H1 (cell line): ENCODE measurements at regions not wholly inside any gene's neighbourhood (a gene's known extent, or its start where the extent isn't known, plus 50 kb on each side); places are given as distances from the start of the nearest gene placed in this dataset.

Experiments
- CTCF ChIA-PET: fragments of 300-600 bp; sonication (Branson Sonifier 250); formaldehyde crosslinking; loops from one replicate; lab custom pipeline; 2021; ENCODE audit not compliant: partially characterized antibody; lab: Charles Lee
- POLR2A ChIA-PET: fragments of 300-600 bp; sonication (Branson Sonifier 250); formaldehyde crosslinking; loops from one replicate; lab custom pipeline; 2021; ENCODE audit warnings: inconsistent platforms; ENCODE audit not compliant: partially characterized antibody; lab: Charles Lee
- DNase-seq, 2 experiments: peaks; one replicate each; pipeline versions ENCODE4 v3.0.0 to v3.0.0-alpha.2; 2010 to 2022; ENCODE audit warnings: low spot score in 2 of 2, low read depth in 1 of 2, mixed read lengths in 1 of 2
- FAIRE-seq: peaks from 2 replicates; lab custom pipeline; 2011; peaks lifted over from hg19 to GRCh38; lab: Jason Lieb, UNC
- H2AFZ ChIP-seq: 2 replicates; pipeline ENCODE4 v1.8.1; 2012; ENCODE audit warnings: low read length, inconsistent platforms
- H2AK5ac ChIP-seq: 2 replicates; pipeline ENCODE4 v1.6.1; 2013; ENCODE audit warnings: low read depth, low read length
- H2BK120ac ChIP-seq: replicated peaks from 2 replicates; pipeline ENCODE3; 2013; ENCODE audit warnings: low read depth, low read length, inconsistent platforms
- H2BK12ac ChIP-seq: 2 replicates; pipeline ENCODE4 v1.6.1; 2013; ENCODE audit warnings: low read depth, low read length
- H2BK15ac ChIP-seq: 2 replicates; pipeline ENCODE4 v1.6.1; 2013; ENCODE audit warnings: low read length
- H2BK20ac ChIP-seq: 2 replicates; pipeline ENCODE4 v1.6.1; 2013; ENCODE audit warnings: low read length
- H2BK5ac ChIP-seq: 2 replicates; pipeline ENCODE4 v1.6.1; 2013; ENCODE audit warnings: low read depth, low read length
- H3K14ac ChIP-seq: 2 replicates; pipeline ENCODE4 v1.6.1; 2013; ENCODE audit warnings: inconsistent platforms; ENCODE audit not compliant: insufficient read length
- H3K18ac ChIP-seq: 2 replicates; pipeline ENCODE4 v1.6.1; 2013; ENCODE audit warnings: low read length; ENCODE audit errors: extremely low read depth
- H3K23ac ChIP-seq: 2 replicates; pipeline ENCODE4 v1.6.1; 2013; ENCODE audit warnings: inconsistent platforms; ENCODE audit not compliant: insufficient read length
- H3K23me2 ChIP-seq: 2 replicates; pipeline ENCODE4 v1.6.1; 2013; ENCODE audit warnings: low read depth, low read length
- H3K27ac ChIP-seq: 2 replicates; pipeline ENCODE4 v1.6.1; 2011; ENCODE audit warnings: low read depth, low read length, inconsistent platforms
- H3K27me3 ChIP-seq, 4 experiments: replicated peaks in 1 of 4; 1 replicate in 1 of 4; 2 replicates in 3 of 4; pipeline versions ENCODE4 v1.6.1 to v1.8.1; 2011 to 2013; ENCODE audit warnings: low read length in 3 of 4, mild to moderate bottlenecking in 3 of 4, inconsistent platforms in 2 of 4, mixed read lengths in 2 of 4, moderate library complexity in 1 of 4; ENCODE audit not compliant: control insufficient read depth in 3 of 4, insufficient read depth in 3 of 4; ENCODE audit errors: extremely low read depth in 1 of 4
- H3K36me3 ChIP-seq, 4 experiments: 2 replicates each; pipeline versions ENCODE4 v1.6.1 to v1.8.1; 2011 to 2013; ENCODE audit warnings: mild to moderate bottlenecking in 4 of 4, low read length in 3 of 4, moderate library complexity in 2 of 4, control low read depth in 1 of 4, inconsistent platforms in 1 of 4; ENCODE audit not compliant: insufficient read depth in 4 of 4, control insufficient read depth in 2 of 4
- H3K4ac ChIP-seq: replicated peaks from 2 replicates; pipeline ENCODE3; 2013; ENCODE audit warnings: low read length, low read depth, mixed read lengths, inconsistent platforms; ENCODE audit not compliant: insufficient read length
- H3K4me1 ChIP-seq, 4 experiments: replicated peaks in 1 of 4; 1 replicate in 1 of 4; 2 replicates in 3 of 4; pipeline versions ENCODE4 v1.6.1 to v1.8.1; 2011 to 2013; ENCODE audit warnings: low read length in 3 of 4, inconsistent platforms in 2 of 4, mixed read lengths in 1 of 4; ENCODE audit not compliant: insufficient read depth in 4 of 4, control insufficient read depth in 3 of 4
- H3K4me2 ChIP-seq, 2 experiments: 2 replicates each; pipeline versions ENCODE4 v1.6.1 to v1.8.1; 2011 to 2013; ENCODE audit warnings: low read depth in 2 of 2, low read length in 2 of 2, control low read depth in 1 of 2, inconsistent platforms in 1 of 2, mild to moderate bottlenecking in 1 of 2; ENCODE audit not compliant: insufficient read depth in 1 of 2
- H3K4me3 ChIP-seq, 4 experiments: fragments of 200-600, 300-600 bp in 1 of 4; sonication (generic), shearing (Covaris generic), sonication (Bioruptor Twin) in 1 of 4; 2 replicates each; pipeline versions ENCODE4 v1.5.1 to v1.8.1; 2011 to 2016; ENCODE audit warnings: low read length in 4 of 4, low read depth in 3 of 4, control low read depth in 2 of 4, inconsistent platforms in 2 of 4, mild to moderate bottlenecking in 2 of 4, mixed read lengths in 1 of 4, moderate library complexity in 1 of 4; ENCODE audit not compliant: insufficient read depth in 2 of 4; ENCODE audit errors: extremely low read depth in 1 of 4
- H3K56ac ChIP-seq: replicated peaks from 2 replicates; pipeline ENCODE3; 2013; ENCODE audit warnings: low read depth, mild to moderate bottlenecking, mixed read lengths, low read length, inconsistent platforms; ENCODE audit not compliant: insufficient read length
- H3K79me1 ChIP-seq: 2 replicates; pipeline ENCODE4 v1.6.1; 2013; ENCODE audit warnings: low read depth, low read length, control low read depth
- H3K79me2 ChIP-seq, 2 experiments: 2 replicates each; pipeline versions ENCODE4 v1.6.1 to v1.8.1; 2012 to 2013; ENCODE audit warnings: low read length in 2 of 2, mild to moderate bottlenecking in 2 of 2, inconsistent platforms in 1 of 2; ENCODE audit not compliant: insufficient read depth in 2 of 2, control insufficient read depth in 1 of 2
- H3K9ac ChIP-seq, 4 experiments: replicated peaks in 1 of 4; 1 replicate in 1 of 4; 2 replicates in 3 of 4; pipeline versions ENCODE4 v1.6.1 to v1.8.1; 2011 to 2013; ENCODE audit warnings: low read depth in 3 of 4, low read length in 3 of 4, control low read depth in 2 of 4, mild to moderate bottlenecking in 2 of 4, moderate library complexity in 2 of 4, inconsistent platforms in 1 of 4; ENCODE audit errors: extremely low read depth in 1 of 4
- H3K9me3 ChIP-seq, 2 experiments: 2 replicates each; pipeline versions ENCODE4 v1.6.1 to v1.8.1; 2012 to 2013; ENCODE audit warnings: mild to moderate bottlenecking in 2 of 2, moderate library complexity in 2 of 2, control low read depth in 1 of 2, inconsistent platforms in 1 of 2, low read depth in 1 of 2, low read length in 1 of 2, mixed read lengths in 1 of 2; ENCODE audit not compliant: insufficient read depth in 2 of 2
- H4K20me1 ChIP-seq, 2 experiments: replicated peaks in 1 of 2; 2 replicates each; pipeline versions ENCODE3 to v1.8.1; 2011 to 2013; ENCODE audit warnings: inconsistent platforms in 2 of 2, low read length in 2 of 2, mild to moderate bottlenecking in 1 of 2; ENCODE audit not compliant: insufficient read depth in 2 of 2, control insufficient read depth in 1 of 2
- H4K5ac ChIP-seq: 2 replicates; pipeline ENCODE4 v1.6.1; 2013; ENCODE audit warnings: low read length, low read depth, mixed read lengths, inconsistent platforms; ENCODE audit not compliant: insufficient read length
- H4K8ac ChIP-seq: 2 replicates; pipeline ENCODE4 v1.8.0; 2013; ENCODE audit warnings: mild to moderate bottlenecking, moderate library complexity, low read length, inconsistent platforms; ENCODE audit not compliant: insufficient read depth; ENCODE audit errors: extremely low read depth
- H4K91ac ChIP-seq: replicated peaks from 2 replicates; pipeline ENCODE3; 2013; ENCODE audit warnings: low read length, mixed read lengths, inconsistent platforms; ENCODE audit not compliant: insufficient read length
- KDM4A ChIP-seq: IDR thresholded peaks from one replicate; pipeline ENCODE4 v1.7.1; 2012; ENCODE audit warnings: low read depth, mild to moderate bottlenecking, moderate library complexity, low read length, inconsistent platforms; ENCODE audit not compliant: severe bottlenecking
- WGBS, 2 experiments: shearing (Covaris generic) in 1 of 2; methylation state at CpG; one replicate each; pipeline versions ENCODE4 v1.1.6 to v1.1.7; 2013 to 2015; ENCODE audit warnings: low lambda C conversion rate in 2 of 2, mixed read lengths in 2 of 2, inconsistent platforms in 1 of 2, low coverage in 1 of 2, missing lambda C conversion rate in 1 of 2; ENCODE audit not compliant: insufficient replicate concordance in 2 of 2, insufficient coverage in 1 of 2, insufficient read length in 1 of 2; ENCODE audit errors: extremely low coverage in 1 of 2, missing lambda C conversion rate in 1 of 2; 5-methylcytosine and 5-hydroxymethylcytosine counted together

GRCh38 chr9:118094387-118094786 is 390.2 kb downstream of the TLR4 start:
- H2BK15ac ChIP-seq = no peak overlapping the region
- H2BK12ac ChIP-seq = no peak overlapping the region
- ChIA-PET CTCF (no interaction called here), POLR2A (no interaction called here)
- no peak overlapping the region for H3K27ac ChIP-seq
- H4K20me1 ChIP-seq = no peaks in the 10 kb centered on the region
- H3K56ac ChIP-seq = no peak overlapping the region
- H3K79me2 ChIP-seq = no peaks in the 10 kb centered on the region
- H3K14ac ChIP-seq = no peak overlapping the region
- H3K9me3 ChIP-seq = no peaks in the 10 kb centered on the region; a peak in 1 of 4 replicates
- 93% methylated on average over 4 of the region's 4 CpGs; no CpG with 5 or more reads in 1 of the 2 experiments for WGBS, 2 experiments
- H3K79me1 ChIP-seq = no peaks in the 10 kb centered on the region
- H2BK20ac ChIP-seq = no peak overlapping the region
- no peak overlapping the region for H2AFZ ChIP-seq
- no peak overlapping the region for H2AK5ac ChIP-seq
- H3K4me3 ChIP-seq = no peak overlapping the region
- H4K8ac ChIP-seq = no peak overlapping the region
- no peak for TF ChIP-seq KDM4A
- H3K4me2 ChIP-seq = no peak overlapping the region
- H2BK5ac ChIP-seq = no peak overlapping the region
- DNase-seq (no peak), FAIRE-seq (no peak)
- H3K4ac ChIP-seq = no peak overlapping the region
- no peak overlapping the region for H3K18ac ChIP-seq
- H3K36me3 ChIP-seq = no peaks in the 10 kb centered on the region
- no peak overlapping the region for H4K5ac ChIP-seq
- no peak overlapping the region for H3K23ac ChIP-seq
- no peak overlapping the region for H3K9ac ChIP-seq
- H4K91ac ChIP-seq = no peak overlapping the region
- no peak overlapping the region for H2BK120ac ChIP-seq
- H3K27me3 ChIP-seq = no peaks in the 10 kb centered on the region
- no peaks in the 10 kb centered on the region for H3K23me2 ChIP-seq
- 0 out of 7 replicates have a peak, but pooled peaks cover 0 to 3% (median 0%) of the 10 kb centered on the region in 4 experiments for H3K4me1 ChIP-seq
